ENCODE measurements at regions not wholly inside any gene's neighbourhood (a gene's known extent, or its start where the extent isn't known, plus 50 kb on each side); places are given as distances from the start of the nearest gene placed in this dataset.
"Not testable (repeated sequence)": the region's sequence is repeated elsewhere in the genome, so short reads cannot be mapped to it uniquely, and the experiment has no call there.

GRCh38 chr7:17097668-17098297, 200.7 kb upstream of the AHR start:
- Histone ChIP-seq H3K27ac (no peak overlapping the region), H3K9me3 (peaks cover 0 to 11% (median 0%) of the 10 kb centered on the region in 12 donors), H3K27me3 (no peaks in the 10 kb centered on the region), H3K4me3 (no peak overlapping the region), H3K4me1 (peaks cover 0 to 4% (median 0%) of the 10 kb centered on the region in 12 donors), H3K36me3 (no peaks in the 10 kb centered on the region)
- intact Hi-C loops (cut with DNase I): no loop called here
- WGBS, 4 donors: 52 to 68% (median 62%) methylated on average over 7 of the region's 7 CpGs
- no peak for TF ChIP-seq CTCF (IDR thresholded peaks at IDR 0.05)
- TF ChIP-seq POLR2A (IDR thresholded peaks at IDR 0.05): no peak
- DNase-seq (no peak), ATAC-seq (no peak)

GRCh38 chr7:17098515-17098914, 199.9 kb upstream of the AHR start:
- ATAC-seq (no peak), DNase-seq (no peak)
- intact Hi-C loops (cut with DNase I): no loop called here
- Histone ChIP-seq H3K27ac (no peak overlapping the region), H3K9me3 (peaks cover 0 to 11% (median 0%) of the 10 kb centered on the region in 12 donors), H3K4me3 (no peak overlapping the region), H3K36me3 (no peaks in the 10 kb centered on the region), H3K27me3 (no peaks in the 10 kb centered on the region), H3K4me1 (peaks cover 0 to 4% (median 0%) of the 10 kb centered on the region in 12 donors)
- WGBS, 4 donors: 87 to 92% (median 92%) methylated on average over 1 of the region's 1 CpG
- TF ChIP-seq CTCF (IDR thresholded peaks at IDR 0.05) (no peak), POLR2A (IDR thresholded peaks at IDR 0.05) (no peak)

GRCh38 chr7:17099083-17099973, 199.1 kb upstream of the AHR start:
- no peak overlapping the region for H3K27ac ChIP-seq
- TF ChIP-seq CTCF (IDR thresholded peaks at IDR 0.05): no peak
- TF ChIP-seq POLR2A (IDR thresholded peaks at IDR 0.05): no peak
- H3K9me3 ChIP-seq: peaks cover 0 to 11% (median 0%) of the 10 kb centered on the region in 12 donors
- H3K4me3 ChIP-seq: no peak overlapping the region
- ATAC-seq: peak in 2 of 4 donors; percentile 82 to 83
- DNase-seq: peak in 2 of 5 donors; percentile 24 to 33
- H3K36me3 ChIP-seq: no peaks in the 10 kb centered on the region
- 78 to 87% (median 83%) methylated on average over 12 of the region's 12 CpGs for WGBS, 4 donors
- intact Hi-C loops (cut with DNase I): no loop called here
- no peaks in the 10 kb centered on the region for H3K27me3 ChIP-seq
- peaks cover 0 to 3% (median 0%) of the 10 kb centered on the region in 12 donors for H3K4me1 ChIP-seq

- peaks cover 0 to 11% (median 0%) of the 10 kb centered on the region in 12 donors for H3K9me3 ChIP-seq
- intact Hi-C loops (cut with DNase I); H3K4me3 ChIP-seq; H3K27ac ChIP-seq; ATAC-seq; H3K36me3 ChIP-seq; H3K27me3 ChIP-seq; H3K4me1 ChIP-seq; DNase-seq: not testable (repeated sequence)
- WGBS, 4 donors: 95 to 100% (median 99%) methylated on average over 2 of the region's 2 CpGs
These were observed 198.4 kb upstream of the AHR start for GRCh38 chr7:17099974-17100509.
